ENCODE measurements at regions not wholly inside any gene's neighbourhood (a gene's known extent, or its start where the extent isn't known, plus 50 kb on each side); places are given as distances from the start of the nearest gene placed in this dataset.

DNA sequence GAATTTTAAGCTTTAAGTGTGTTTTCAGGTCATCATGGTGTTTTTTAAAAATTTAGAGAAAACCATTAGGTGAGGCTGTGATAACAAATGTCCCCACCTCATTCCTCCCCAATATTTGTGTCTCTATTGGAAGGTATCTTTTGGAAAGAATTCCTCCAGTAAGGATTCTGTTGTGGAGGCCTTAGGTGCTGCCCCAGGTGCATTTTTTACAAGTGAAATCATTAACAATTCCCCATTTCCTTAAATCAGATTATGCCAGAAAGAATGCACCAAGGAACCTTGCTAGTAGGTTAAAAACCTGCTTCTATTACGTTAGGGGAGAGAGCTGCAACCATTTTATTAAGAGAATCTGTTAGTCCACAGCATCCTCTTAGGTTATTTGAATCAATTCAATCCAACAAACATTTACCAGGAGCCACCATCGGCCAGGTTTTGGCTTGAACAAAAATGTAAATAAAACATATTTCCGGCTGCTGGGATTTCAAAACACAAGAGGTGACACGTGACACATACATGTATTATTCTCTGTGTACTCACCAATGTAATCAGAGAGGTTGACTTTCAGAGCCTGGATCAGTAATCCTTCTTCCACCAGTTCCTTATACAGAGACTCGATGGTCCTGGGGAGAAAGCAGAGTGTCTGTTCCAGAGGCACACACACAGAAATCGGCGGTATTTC, 112.5 kb upstream of the ASB18 start:
- TF ChIP-seq POLR2AphosphoS5 (IDR thresholded peaks at IDR 0.05) (no peak), POLR2A (IDR thresholded peaks at IDR 0.05) (no peak)
- TF ChIP-seq, protein P1, sequence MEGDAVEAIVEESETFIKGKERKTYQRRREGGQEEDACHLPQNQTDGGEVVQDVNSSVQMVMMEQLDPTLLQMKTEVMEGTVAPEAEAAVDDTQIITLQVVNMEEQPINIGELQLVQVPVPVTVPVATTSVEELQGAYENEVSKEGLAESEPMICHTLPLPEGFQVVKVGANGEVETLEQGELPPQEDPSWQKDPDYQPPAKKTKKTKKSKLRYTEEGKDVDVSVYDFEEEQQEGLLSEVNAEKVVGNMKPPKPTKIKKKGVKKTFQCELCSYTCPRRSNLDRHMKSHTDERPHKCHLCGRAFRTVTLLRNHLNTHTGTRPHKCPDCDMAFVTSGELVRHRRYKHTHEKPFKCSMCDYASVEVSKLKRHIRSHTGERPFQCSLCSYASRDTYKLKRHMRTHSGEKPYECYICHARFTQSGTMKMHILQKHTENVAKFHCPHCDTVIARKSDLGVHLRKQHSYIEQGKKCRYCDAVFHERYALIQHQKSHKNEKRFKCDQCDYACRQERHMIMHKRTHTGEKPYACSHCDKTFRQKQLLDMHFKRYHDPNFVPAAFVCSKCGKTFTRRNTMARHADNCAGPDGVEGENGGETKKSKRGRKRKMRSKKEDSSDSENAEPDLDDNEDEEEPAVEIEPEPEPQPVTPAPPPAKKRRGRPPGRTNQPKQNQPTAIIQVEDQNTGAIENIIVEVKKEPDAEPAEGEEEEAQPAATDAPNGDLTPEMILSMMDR (IDR thresholded peaks at IDR 0.05 in 8 of 11, conservative IDR thresholded peaks at IDR 0.05 in 3 of 11), result no peak
